DMS53 treated with DMSO at 0.1 percent for 48 hours (cell line): ENCODE measurements at regions not wholly inside any gene's neighbourhood (a gene's known extent, or its start where the extent isn't known, plus 50 kb on each side); places are given as distances from the start of the nearest gene placed in this dataset.

Experiments used
- DNase-seq: peaks from one replicate; lab custom pipeline; 2025; ENCODE audit not compliant: unreplicated experiment; lab: John Stamatoyannopoulos, UW

DNA sequence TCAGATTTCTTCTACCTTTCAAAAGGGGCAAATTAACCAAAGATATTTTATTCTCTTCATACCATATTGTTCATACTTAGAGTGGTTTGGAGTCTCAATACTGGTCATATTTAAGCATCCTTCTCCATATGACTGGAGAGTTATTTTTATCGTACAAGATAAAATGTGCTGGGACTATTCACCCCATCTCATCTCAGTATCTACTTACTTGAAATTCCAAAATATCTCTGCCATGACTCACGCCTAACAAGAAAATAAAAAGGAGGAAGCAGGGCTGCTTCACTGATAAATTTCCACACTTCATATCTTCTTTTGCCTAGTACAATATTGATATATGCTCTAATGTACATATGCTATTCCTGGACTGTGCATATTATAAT is 277.9 kb upstream of the CDH9 start:
- DNase-seq, result no peak

DNA sequence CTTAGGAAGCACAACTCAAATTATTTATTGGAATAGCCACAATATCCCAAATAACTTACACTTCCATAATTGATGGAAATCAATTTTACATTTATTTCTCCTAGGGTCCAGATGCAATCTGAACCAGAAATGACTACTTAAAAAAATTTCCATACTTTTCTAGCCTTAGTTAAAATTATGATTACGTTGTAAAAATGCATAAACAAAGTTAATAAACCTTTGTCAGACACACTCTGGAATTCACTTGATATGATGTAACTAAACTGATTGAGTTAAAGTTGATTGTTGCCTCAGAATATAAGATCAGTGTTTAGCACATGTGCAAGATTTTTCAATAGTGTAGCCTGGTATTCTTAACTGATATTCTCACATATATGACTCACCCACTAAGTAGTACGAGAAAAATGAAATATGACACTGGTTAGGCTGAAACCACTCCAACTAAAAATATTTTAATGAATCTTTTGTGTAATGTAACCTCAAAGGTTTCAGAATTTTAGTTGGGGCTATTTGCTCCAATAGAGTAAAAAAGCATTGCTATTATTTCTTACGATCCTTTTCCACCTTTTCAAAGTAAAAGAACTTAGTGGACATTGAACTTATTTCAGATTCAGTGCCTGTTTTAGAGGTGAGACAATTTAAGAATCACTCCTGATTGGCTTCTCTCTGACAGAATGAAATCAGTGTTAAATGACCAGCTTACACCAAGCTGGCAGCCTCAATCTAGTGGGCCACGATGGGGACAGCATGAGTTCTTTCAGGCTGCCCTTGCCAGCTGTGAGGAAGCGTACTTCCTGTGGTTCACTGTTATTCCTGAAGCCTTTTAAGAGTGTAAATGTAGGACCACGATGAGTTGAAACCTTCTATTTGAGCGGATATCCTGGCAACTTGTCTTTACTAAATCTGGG is 277.2 kb upstream of the CDH9 start:
- peak; percentile 3 for DNase-seq

GRCh38 chr5:27313549-27313948 is 275.2 kb upstream of the CDH9 start:
- DNase-seq, result no peak

DNA sequence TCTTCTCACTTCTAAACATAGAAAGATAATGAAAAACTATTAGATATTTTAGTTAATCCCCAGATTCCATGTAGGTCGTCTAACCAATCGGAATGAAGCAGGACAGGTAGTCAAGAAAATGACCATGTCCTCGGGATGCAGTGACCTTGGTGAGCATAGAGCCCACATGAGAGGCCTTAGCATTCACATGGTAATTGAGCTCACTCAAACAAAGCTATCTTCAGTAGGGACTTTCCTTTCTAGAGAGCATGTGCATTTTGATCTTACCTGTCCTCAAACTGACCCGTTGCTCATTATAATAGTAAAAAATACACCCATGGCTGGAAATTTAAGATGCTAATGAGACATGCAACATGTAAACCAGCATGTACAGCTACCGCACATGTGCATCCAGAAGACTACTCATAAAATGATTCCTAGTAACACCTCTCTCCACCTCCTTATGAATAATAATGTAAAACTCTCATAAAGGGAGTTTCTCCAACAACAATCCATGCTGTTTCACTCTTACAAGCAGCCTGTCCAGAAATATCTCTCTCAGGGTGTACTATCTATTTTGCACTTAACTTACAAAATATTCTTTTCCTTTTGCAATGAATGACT is 274.0 kb upstream of the CDH9 start:
- no peak for DNase-seq

DNA sequence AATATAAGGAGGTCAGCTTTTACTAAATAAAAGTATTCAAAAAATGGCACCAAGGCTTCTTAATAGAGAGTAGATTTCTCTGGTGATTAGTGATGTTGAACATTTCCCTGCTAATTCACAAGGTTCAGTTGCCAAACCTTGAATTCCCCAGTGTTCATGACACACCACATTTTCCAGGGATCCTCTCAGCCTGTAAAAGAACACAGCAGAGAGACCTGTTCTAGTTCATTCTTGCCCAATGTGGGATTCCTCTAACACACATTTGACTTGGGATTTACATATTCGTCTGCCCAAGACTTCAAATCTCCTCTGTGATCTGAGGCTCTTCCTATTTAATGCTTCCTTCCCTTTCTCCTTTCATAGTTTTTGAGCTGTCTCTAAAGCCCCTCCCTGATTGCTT is 273.2 kb upstream of the CDH9 start:
- DNase-seq, result no peak

DNA sequence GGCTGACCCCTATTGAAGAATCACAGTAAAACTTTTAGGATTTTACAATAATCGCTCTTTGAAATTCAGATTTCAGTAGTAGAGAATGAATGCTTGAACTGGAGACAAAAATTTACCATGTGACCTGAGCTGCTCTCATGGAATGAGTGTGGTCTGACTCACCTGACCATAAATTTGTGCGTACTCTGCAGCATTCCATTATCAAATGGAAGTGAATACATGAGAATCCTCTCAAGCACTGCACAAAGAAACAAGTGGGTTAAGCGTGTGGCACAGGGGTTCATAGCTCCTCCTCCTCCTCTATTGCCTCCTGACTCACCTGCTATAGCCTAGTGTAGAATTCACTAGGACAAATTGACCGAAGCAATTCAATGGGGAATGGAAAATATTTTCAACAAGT is 269.8 kb upstream of the CDH9 start:
- peak; percentile 27 for DNase-seq

DNA sequence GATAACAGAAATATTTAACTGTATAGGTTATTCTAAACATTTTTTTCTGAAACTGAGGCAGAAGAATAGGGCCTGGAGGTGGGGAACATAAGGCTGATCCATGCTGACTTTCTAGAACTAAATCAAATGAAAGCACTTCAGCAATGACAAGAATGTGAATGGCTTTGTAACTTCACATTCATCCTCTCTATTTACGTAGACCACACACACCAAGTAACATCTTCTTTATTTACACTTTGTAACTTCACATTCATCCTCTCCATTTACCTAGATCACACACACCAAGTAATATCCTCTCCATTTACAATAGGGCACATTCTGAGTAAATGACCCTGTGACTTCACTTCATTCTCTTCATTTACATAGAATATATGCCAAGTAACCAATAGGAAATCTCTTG is 251.8 kb upstream of the CDH9 start:
- DNase-seq, result no peak

- no peak for DNase-seq
Measured at GRCh38 chr5:27276119-27276518, 237.7 kb upstream of the CDH9 start.

GRCh38 chr5:27275345-27275744 is 237.0 kb upstream of the CDH9 start:
- DNase-seq, result no peak

DNA sequence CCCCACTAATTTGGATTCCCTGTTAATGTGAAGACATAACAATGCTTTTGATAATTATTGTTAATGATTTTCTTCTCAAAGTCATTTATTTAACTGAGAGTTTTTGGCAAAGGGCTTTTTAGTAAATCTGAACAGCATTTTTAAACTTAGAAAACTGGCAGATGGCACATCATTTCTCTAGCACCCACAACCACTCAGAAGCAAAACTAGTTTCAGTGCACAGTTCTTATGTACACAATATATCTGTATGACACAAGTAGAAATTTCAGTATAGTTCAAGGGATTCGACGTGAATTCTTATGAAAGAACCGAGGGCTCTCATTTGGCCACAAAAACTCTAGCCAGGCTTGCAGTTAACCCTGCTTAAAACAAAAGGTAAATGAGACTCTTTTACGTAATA is 231.4 kb upstream of the CDH9 start:
- no peak for DNase-seq

- no peak for DNase-seq
Measured at GRCh38 chr5:27267209-27267824, 228.9 kb upstream of the CDH9 start.

DNA sequence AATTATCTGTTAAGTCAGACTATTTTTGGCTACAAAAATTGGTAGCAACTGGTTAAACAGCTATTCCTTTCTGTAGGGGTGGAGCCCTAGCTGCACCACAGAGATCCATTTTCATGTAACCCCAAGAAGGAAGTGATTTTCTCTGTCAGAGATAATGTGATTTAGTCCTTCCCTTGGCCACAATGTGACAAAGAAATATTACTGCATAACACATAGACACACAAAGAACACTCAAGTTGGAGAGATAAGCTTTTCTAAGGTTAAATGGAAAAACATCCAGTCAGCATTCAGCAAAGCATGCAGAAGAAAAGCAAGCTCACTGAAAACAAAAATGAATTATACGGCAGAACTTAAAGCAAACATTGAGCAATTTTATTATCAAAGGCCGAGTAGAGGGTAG is 227.8 kb upstream of the CDH9 start:
- DNase-seq, result no peak

DNA sequence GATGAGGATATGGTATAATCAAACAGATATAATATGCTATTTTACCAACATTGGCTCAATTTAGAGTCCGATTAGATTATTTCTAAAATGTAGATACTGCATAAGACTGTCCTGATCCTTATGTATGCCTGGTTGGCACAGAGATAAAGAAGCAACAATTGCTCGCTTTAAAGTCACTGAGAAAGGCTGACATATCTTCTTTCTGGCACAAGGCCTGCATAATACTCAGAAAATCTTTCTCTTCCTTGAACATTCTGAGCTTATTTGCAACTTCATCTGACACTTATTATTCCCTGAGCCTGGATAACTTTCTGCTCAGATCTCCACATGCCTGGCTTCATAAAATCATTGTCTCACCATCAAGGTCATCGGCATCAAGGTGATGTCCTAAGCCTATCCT is 219.3 kb upstream of the CDH9 start:
- DNase-seq, result no peak

GRCh38 chr5:27252911-27253310 is 214.5 kb upstream of the CDH9 start:
- no peak for DNase-seq

DNA sequence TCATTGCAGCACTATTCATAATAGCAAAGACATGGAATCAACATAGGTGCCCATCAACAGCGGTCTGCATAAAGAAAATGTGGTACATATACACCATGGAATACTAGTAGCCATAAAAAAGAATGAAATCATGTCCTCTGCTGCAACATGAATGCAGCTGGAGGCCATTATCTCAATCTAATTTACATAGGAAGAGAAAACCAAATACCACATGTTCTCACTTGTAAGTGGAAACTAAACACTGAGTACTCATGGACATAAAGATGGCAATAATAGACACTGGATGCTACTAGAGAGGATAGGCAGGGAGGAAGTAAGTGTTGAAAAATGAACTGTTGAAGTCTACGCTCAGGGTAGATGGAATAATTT is 203.9 kb upstream of the CDH9 start:
- peak; percentile 18 for DNase-seq

DNA sequence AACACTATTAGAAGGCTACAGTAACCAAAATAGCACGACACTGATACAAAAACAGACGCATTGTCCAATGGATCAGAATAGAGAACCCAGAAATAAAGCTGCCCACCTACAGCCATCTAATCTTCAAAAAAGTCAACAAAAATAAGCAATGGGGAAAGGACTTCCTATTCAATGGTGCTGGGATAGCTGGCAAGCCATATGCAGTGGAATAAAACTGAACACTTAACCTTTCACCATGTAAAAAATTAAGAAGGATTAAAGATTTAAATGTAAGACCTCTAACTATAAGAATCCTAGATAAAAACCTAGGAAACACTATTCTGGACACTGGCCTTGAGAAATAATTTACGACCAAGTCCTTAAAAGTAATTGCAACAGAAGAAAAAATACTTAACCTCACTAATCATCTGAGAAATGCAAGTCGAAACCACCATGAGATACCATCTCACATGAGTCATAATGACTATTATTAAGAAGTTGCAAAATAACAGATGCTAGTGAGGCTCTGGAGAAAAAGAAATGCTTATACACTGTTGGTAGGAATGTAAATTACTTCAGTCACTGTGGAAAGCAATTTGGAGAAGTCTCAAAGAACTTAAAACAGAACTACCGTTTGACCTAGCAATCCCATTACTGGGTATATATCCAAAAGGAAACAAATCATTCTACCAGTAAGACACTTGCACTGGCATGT is 203.3 kb upstream of the CDH9 start:
- DNase-seq, result no peak

DNA sequence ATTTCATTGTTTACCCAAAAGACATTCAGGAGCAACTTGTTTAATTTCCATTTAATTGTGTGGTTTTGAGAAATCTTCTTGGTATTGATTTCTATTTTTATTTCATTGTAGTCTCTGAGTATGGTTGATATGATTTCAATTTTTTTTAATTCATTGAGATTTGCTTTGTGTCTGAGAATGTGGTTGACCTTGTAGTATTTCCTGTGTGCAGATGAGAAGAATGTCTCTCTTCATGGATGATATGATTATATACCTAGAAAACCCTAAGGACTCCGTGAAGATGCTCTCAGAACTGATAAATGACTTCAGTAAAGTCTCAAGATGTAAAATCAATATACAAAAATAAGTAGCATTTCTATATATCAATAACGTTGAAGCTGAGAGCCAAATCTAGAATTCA is 202.4 kb upstream of the CDH9 start:
- DNase-seq, result no peak

- DNase-seq, result no peak
Measured at GRCh38 chr5:27234916-27235315, 196.5 kb upstream of the CDH9 start.

- no peak for DNase-seq
Measured at GRCh38 chr5:27221410-27221809, 183.0 kb upstream of the CDH9 start.

DNA sequence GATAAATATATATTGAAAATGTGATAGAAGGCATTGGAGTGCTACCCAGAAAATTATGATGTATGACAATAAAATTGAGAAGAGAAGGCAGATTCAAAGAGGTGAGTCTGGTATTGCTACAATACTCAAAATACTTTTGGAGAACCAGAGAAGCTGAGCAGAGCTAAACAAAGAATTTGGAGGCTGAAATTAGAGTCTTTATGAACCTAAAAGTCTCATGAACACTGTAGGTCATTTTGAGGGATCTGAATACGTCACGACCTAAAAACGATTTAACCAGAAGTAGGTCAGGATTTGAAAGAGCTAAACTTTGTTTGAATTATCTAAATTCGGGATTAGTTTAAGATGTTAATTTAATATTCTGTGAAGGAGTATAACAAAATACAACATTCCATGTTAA is 182.4 kb upstream of the CDH9 start:
- no peak for DNase-seq

- DNase-seq, result no peak
Measured at GRCh38 chr5:27217977-27218376, 179.6 kb upstream of the CDH9 start.
